Mesothelial cell of epicardium (in vitro differentiated cells): ENCODE measurements at regions not wholly inside any gene's neighbourhood (a gene's known extent, or its start where the extent isn't known, plus 50 kb on each side); places are given as distances from the start of the nearest gene placed in this dataset.

ENCODE experiments used
- DNase-seq, 2 experiments: peaks; one replicate each; pipeline ENCODE4 v3.0.0; 2021; ENCODE audit warnings: low spot score in 2 of 2; ENCODE audit not compliant: unreplicated experiment in 2 of 2
- H3K27ac Mint-ChIP-seq: 2 replicates; pipeline ENCODE4 v1.8.0; 2021; ENCODE audit warnings: mixed read lengths
- H3K27me3 Mint-ChIP-seq: 2 replicates; pipeline ENCODE4 v1.8.0; 2021; ENCODE audit warnings: low read depth, mixed read lengths
- H3K36me3 Mint-ChIP-seq: 2 replicates; pipeline ENCODE4 v1.8.0; 2021; ENCODE audit warnings: mixed read lengths
- H3K4me1 Mint-ChIP-seq: 2 replicates; pipeline ENCODE4 v1.8.0; 2021; ENCODE audit warnings: mixed read lengths
- H3K4me3 Mint-ChIP-seq: 2 replicates; pipeline ENCODE4 v1.8.0; 2021; ENCODE audit warnings: mild to moderate bottlenecking, moderate library complexity, mixed read lengths
- H3K9me3 Mint-ChIP-seq: 2 replicates; pipeline ENCODE4 v1.8.0; 2021; ENCODE audit warnings: mixed read lengths
- CTCF ChIP-seq: fragments of 200-600 bp; sonication (generic); IDR thresholded peaks from one replicate; pipeline ENCODE4 v1.5.0; 2021; ENCODE audit warnings: antibody characterized with exemption; ENCODE audit not compliant: unreplicated experiment

GRCh38 chr15:85954586-85954985 lies 125.1 kb upstream of the AGBL1 start:
- H3K9me3 Mint-ChIP-seq = peaks cover 14% of the 10 kb centered on the region

GRCh38 chr15:85955501-85956391 lies 123.9 kb upstream of the AGBL1 start:
- Mint-ChIP-seq H3K9me3 (peaks cover 14% of the 10 kb centered on the region), H3K4me3 (no peak overlapping the region), H3K27me3 (peaks cover 39% of the 10 kb centered on the region), H3K27ac (no peak overlapping the region), H3K4me1 (no peaks in the 10 kb centered on the region), H3K36me3 (no peaks in the 10 kb centered on the region)
- no peak for TF ChIP-seq CTCF
- no peak for DNase-seq

More at GRCh38 chr15:85954586-85954985, 125.1 kb upstream of the AGBL1 start:
- no peak for TF ChIP-seq CTCF
- no peaks in the 10 kb centered on the region for H3K36me3 Mint-ChIP-seq
- DNase-seq = no peak
- H3K4me1 Mint-ChIP-seq = no peaks in the 10 kb centered on the region
- no peak overlapping the region for H3K27ac Mint-ChIP-seq
- H3K27me3 Mint-ChIP-seq = peaks cover 40% of the 10 kb centered on the region
- no peak overlapping the region for H3K4me3 Mint-ChIP-seq

- Mint-ChIP-seq H3K9me3 (peaks cover 14% of the 10 kb centered on the region), H3K4me1 (no peaks in the 10 kb centered on the region), H3K27ac (no peak overlapping the region), H3K4me3 (no peak overlapping the region), H3K36me3 (no peaks in the 10 kb centered on the region), H3K27me3 (peaks cover 33% of the 10 kb centered on the region)
- no peak for DNase-seq
- TF ChIP-seq CTCF = no peak
Measured at GRCh38 chr15:85956532-85957275, 123.0 kb upstream of the AGBL1 start.

GRCh38 chr15:85959611-85960010 lies 120.1 kb upstream of the AGBL1 start:
- no peak for TF ChIP-seq CTCF
- no peaks in the 10 kb centered on the region for H3K36me3 Mint-ChIP-seq
- no peak for DNase-seq
- H3K27ac Mint-ChIP-seq = no peak overlapping the region
- no peaks in the 10 kb centered on the region for H3K4me1 Mint-ChIP-seq
- peaks cover 14% of the 10 kb centered on the region for H3K9me3 Mint-ChIP-seq
- peaks cover 18% of the 10 kb centered on the region for H3K27me3 Mint-ChIP-seq
- H3K4me3 Mint-ChIP-seq = no peak overlapping the region

- Mint-ChIP-seq H3K27ac (no peak overlapping the region), H3K36me3 (no peaks in the 10 kb centered on the region), H3K4me3 (no peak overlapping the region), H3K4me1 (no peaks in the 10 kb centered on the region), H3K9me3 (peaks cover 12% of the 10 kb centered on the region), H3K27me3 (peaks cover 12% of the 10 kb centered on the region)
- no peak for DNase-seq
- no peak for TF ChIP-seq CTCF
Measured at GRCh38 chr15:85960381-85960780, 119.3 kb upstream of the AGBL1 start.
